ENCODE measurements at regions not wholly inside any gene's neighbourhood (a gene's known extent, or its start where the extent isn't known, plus 50 kb on each side); places are given as distances from the start of the nearest gene placed in this dataset.

GRCh38 chr13:111511805-111512504 is 191.5 kb downstream of the TEX29 start:
- H3K4me3 ChIP-seq (ENCODE audit: low read depth, low read length), result no peak overlapping the region
- no peak for TF ChIP-seq CTCF (IDR thresholded peaks at IDR 0.05; ENCODE audit: borderline replicate concordance, insufficient read depth, low read depth, low read length)

GRCh38 chr13:111512707-111513106 is 192.3 kb downstream of the TEX29 start:
- TF ChIP-seq CTCF (IDR thresholded peaks at IDR 0.05; ENCODE audit: borderline replicate concordance, insufficient read depth, low read depth, low read length), result no peak

GRCh38 chr13:111513766-111514609 is 193.5 kb downstream of the TEX29 start:
- no peak for TF ChIP-seq CTCF (IDR thresholded peaks at IDR 0.05; ENCODE audit: borderline replicate concordance, insufficient read depth, low read depth, low read length)
- H3K4me3 ChIP-seq (ENCODE audit: low read depth, low read length), result no peak overlapping the region

More at GRCh38 chr13:111512707-111513106, 192.3 kb downstream of the TEX29 start:
- no peak overlapping the region for H3K4me3 ChIP-seq (ENCODE audit: low read depth, low read length)

- no peak overlapping the region for H3K4me3 ChIP-seq (ENCODE audit: low read depth, low read length)
- no peak for TF ChIP-seq CTCF (IDR thresholded peaks at IDR 0.05; ENCODE audit: borderline replicate concordance, insufficient read depth, low read depth, low read length)
These were observed 194.3 kb downstream of the TEX29 start for GRCh38 chr13:111514610-111515306.

GRCh38 chr13:111515307-111515617 is 194.8 kb downstream of the TEX29 start:
- H3K4me3 ChIP-seq (ENCODE audit: low read depth, low read length), result no peak overlapping the region
- TF ChIP-seq CTCF (IDR thresholded peaks at IDR 0.05; ENCODE audit: borderline replicate concordance, insufficient read depth, low read depth, low read length), result no peak

GRCh38 chr13:111515635-111516034 is 195.2 kb downstream of the TEX29 start:
- no peak overlapping the region for H3K4me3 ChIP-seq (ENCODE audit: low read depth, low read length)
- no peak for TF ChIP-seq CTCF (IDR thresholded peaks at IDR 0.05; ENCODE audit: borderline replicate concordance, insufficient read depth, low read depth, low read length)
